Uterus (tissue), 3 donors: ENCODE measurements at regions not wholly inside any gene's neighbourhood (a gene's known extent, or its start where the extent isn't known, plus 50 kb on each side); places are given as distances from the start of the nearest gene placed in this dataset.
"Not testable (repeated sequence)": the region's sequence is repeated elsewhere in the genome, so short reads cannot be mapped to it uniquely, and the experiment has no call there.

ENCODE experiments used
- DNase-seq, 2 donors: peaks; one replicate each; pipeline ENCODE4 v3.0.0-alpha.2; 2019 to 2020
- H3K27ac ChIP-seq, 2 donors: fragments of 200-600 bp; sonication (generic); 1 replicate in 1 of 2; 2 replicates in 1 of 2; pipeline ENCODE4 v1.5.1; 2016 to 2018
- H3K27me3 ChIP-seq, 2 donors: fragments of 200-600 bp; sonication (generic); one replicate each; pipeline ENCODE4 v1.5.1; 2018 to 2019; ENCODE audit warnings: control low read depth in 1 of 2
- H3K36me3 ChIP-seq, 2 donors: fragments of 200-600 bp; sonication (generic); one replicate each; pipeline ENCODE4 v1.5.1; 2019; ENCODE audit warnings: control low read depth in 1 of 2
- H3K4me1 ChIP-seq, 2 donors: fragments of 200-600 bp; sonication (generic); one replicate each; pipeline ENCODE4 v1.5.1; 2018 to 2019; ENCODE audit warnings: control low read depth in 1 of 2
- H3K4me3 ChIP-seq, 2 donors: fragments of 200-600 bp; sonication (generic); 1 replicate in 1 of 2; 2 replicates in 1 of 2; pipeline ENCODE4 v1.5.1; 2018 to 2019; ENCODE audit warnings: mild to moderate bottlenecking in 1 of 2
- H3K9me3 ChIP-seq, 2 donors: fragments of 200-600 bp; sonication (generic); one replicate each; pipeline ENCODE4 v1.5.1; 2019; ENCODE audit warnings: control low read depth in 1 of 2
- POLR2A ChIP-seq, 2 donors: fragments of 450-650 bp; IDR thresholded peaks; one replicate each; pipeline ENCODE4 v1.6.1; 2016; ENCODE audit warnings: antibody characterized with exemption in 2 of 2, mild to moderate bottlenecking in 1 of 2, moderate library complexity in 1 of 2
- intact Hi-C: fragments of 100-400 bp; cut with DNase I; formaldehyde crosslinking; loops from one replicate; pipeline ENCODE4 v1.15.1; 2023; ENCODE audit warnings: low total_unique reads
- TF ChIP-seq, protein P1 (sequence below), 4 experiments: fragments of 200-600 bp in 2 of 4; fragments of 450-650 bp in 2 of 4; sonication (generic) in 2 of 4; IDR thresholded peaks; one replicate each; pipeline ENCODE4 v1.5.1; 2016 to 2019; ENCODE audit warnings: antibody characterized with exemption in 4 of 4, mild to moderate bottlenecking in 2 of 4, moderate library complexity in 1 of 4
- donor health status: DM: yes; HTN: yes; CAD: no.

GRCh38 chr10:118827053-118827452 lies 72.3 kb upstream of the CACUL1 start:
- no peaks in the 10 kb centered on the region for H3K36me3 ChIP-seq
- intact Hi-C loops: no loop called here
- H3K27me3 ChIP-seq: no peaks in the 10 kb centered on the region
- H3K9me3 ChIP-seq: no peaks in the 10 kb centered on the region
- DNase-seq: no peak
- no peak overlapping the region for H3K4me3 ChIP-seq
- no peak overlapping the region for H3K27ac ChIP-seq
- TF ChIP-seq POLR2A (IDR thresholded peaks at IDR 0.05): no peak
- TF ChIP-seq, protein P1, sequence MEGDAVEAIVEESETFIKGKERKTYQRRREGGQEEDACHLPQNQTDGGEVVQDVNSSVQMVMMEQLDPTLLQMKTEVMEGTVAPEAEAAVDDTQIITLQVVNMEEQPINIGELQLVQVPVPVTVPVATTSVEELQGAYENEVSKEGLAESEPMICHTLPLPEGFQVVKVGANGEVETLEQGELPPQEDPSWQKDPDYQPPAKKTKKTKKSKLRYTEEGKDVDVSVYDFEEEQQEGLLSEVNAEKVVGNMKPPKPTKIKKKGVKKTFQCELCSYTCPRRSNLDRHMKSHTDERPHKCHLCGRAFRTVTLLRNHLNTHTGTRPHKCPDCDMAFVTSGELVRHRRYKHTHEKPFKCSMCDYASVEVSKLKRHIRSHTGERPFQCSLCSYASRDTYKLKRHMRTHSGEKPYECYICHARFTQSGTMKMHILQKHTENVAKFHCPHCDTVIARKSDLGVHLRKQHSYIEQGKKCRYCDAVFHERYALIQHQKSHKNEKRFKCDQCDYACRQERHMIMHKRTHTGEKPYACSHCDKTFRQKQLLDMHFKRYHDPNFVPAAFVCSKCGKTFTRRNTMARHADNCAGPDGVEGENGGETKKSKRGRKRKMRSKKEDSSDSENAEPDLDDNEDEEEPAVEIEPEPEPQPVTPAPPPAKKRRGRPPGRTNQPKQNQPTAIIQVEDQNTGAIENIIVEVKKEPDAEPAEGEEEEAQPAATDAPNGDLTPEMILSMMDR (IDR thresholded peaks at IDR 0.05): no peak
- H3K4me1 ChIP-seq: no peaks in the 10 kb centered on the region

GRCh38 chr10:118827466-118828155 lies 72.8 kb upstream of the CACUL1 start:
- DNase-seq: no peak
- Histone ChIP-seq H3K36me3 (no peaks in the 10 kb centered on the region), H3K9me3 (no peaks in the 10 kb centered on the region), H3K4me1 (no peaks in the 10 kb centered on the region), H3K27me3 (no peaks in the 10 kb centered on the region), H3K4me3 (no peak overlapping the region), H3K27ac (no peak overlapping the region)
- intact Hi-C loops: no loop called here
- TF ChIP-seq POLR2A (IDR thresholded peaks at IDR 0.05): no peak
- TF ChIP-seq, protein P1 (IDR thresholded peaks at IDR 0.05): no peak

- Histone ChIP-seq H3K36me3 (no peaks in the 10 kb centered on the region), H3K27ac (peak overlapping the region in 1 of 2 donors; percentile 20), H3K4me1 (no peaks in the 10 kb centered on the region), H3K4me3 (no peak overlapping the region), H3K27me3 (no peaks in the 10 kb centered on the region), H3K9me3 (no peaks in the 10 kb centered on the region)
- TF ChIP-seq, protein P1 (IDR thresholded peaks at IDR 0.05): no peak
- TF ChIP-seq POLR2A (IDR thresholded peaks at IDR 0.05): no peak
- DNase-seq: peak; percentile 38 to 48
- intact Hi-C loops: no loop called here
Measured at GRCh38 chr10:118832241-118832651, 77.5 kb upstream of the CACUL1 start.

GRCh38 chr10:118834370-118834769 lies 79.6 kb upstream of the CACUL1 start:
- H3K36me3 ChIP-seq, H3K9me3 ChIP-seq, H3K27me3 ChIP-seq, H3K4me1 ChIP-seq, DNase-seq, H3K4me3 ChIP-seq, H3K27ac ChIP-seq, intact Hi-C loops: not testable (repeated sequence)

DNA sequence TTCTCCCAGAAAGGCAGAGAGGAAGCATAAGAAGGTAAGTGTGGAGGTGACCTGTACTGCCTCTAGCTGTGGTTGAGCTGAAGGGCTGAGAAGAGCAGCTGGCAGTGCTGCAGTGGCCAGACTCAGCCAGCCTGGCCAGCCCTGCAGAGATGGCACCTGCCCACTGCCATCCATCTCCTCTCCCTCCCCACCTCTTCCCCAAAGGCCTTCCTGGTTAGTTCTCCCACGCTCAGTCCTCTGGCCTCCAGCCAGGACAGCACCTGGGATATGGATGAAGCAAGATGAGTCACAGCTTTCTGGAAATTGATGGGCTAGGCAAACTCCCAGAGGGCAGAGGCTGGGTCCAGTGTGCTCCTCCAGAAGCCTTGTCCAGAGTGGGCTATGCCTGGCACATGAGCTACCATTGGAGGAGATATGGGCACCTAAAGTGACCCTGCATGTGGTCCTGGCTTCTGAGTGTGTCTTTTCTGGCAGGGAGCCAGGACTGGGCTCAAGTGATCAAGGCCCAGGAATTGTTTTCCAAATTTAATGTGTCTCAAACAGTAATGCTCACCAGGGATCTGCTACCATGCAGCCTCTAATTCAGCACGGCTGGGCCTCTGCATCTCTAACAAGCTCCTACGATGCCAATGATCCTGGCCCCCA lies 81.0 kb upstream of the CACUL1 start:
- DNase-seq: peak; percentile 53 to 62
- H3K36me3 ChIP-seq: no peaks in the 10 kb centered on the region
- intact Hi-C loops: no loop called here
- no peaks in the 10 kb centered on the region for H3K27me3 ChIP-seq
- H3K4me3 ChIP-seq: no peak overlapping the region
- H3K27ac ChIP-seq: no peak overlapping the region
- H3K9me3 ChIP-seq: no peaks in the 10 kb centered on the region
- no peak for TF ChIP-seq POLR2A (IDR thresholded peaks at IDR 0.05)
- TF ChIP-seq, protein P1 (IDR thresholded peaks at IDR 0.05): no peak
- H3K4me1 ChIP-seq: no peaks in the 10 kb centered on the region
